ENCODE measurements at regions not wholly inside any gene's neighbourhood (a gene's known extent, or its start where the extent isn't known, plus 50 kb on each side); places are given as distances from the start of the nearest gene placed in this dataset.

DNA sequence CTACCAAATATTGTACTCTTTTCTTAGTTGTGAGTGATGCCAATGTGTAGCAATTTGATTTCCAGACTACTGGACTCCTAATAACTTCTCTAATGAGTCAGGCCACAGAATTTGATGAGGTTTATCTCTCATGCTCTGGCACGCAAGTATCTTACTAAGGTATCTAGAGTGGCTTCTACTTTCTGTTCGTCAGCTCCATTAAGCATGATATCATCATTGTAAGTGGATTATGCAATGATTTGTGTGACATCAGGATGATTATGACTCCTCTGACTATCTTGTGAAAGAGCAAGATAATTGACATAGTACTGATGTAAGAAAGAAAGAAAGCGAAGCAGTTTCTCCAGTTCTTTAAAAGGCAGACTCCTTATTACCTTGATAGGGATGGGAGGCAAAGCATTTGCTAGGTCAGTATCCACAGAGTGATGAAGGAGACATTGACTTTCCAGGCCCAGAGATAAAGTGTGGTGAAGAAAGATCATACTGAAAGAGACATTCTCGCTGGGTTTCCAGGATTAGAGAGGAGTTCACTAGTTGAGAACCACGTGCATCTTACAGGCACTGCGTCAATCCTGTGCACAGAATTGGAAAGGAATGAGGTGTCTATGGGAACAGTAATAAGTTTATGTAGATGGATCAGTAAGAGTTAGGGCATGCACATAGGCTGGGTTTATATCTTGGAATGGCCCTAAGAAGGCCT, 161.9 kb upstream of the STK26 start (continued):
- TF ChIP-seq SOX5 (CRISPR knock-in tag; IDR thresholded peaks at IDR 0.05; ENCODE audit: borderline replicate concordance) (no peak), PRDM15 (CRISPR knock-in tag; IDR thresholded peaks at IDR 0.05) (no peak), ZNF619 (CRISPR knock-in tag; IDR thresholded peaks at IDR 0.05) (no peak)

GRCh38 chrX:131862321-131862720, 160.8 kb upstream of the STK26 start:
- no peaks in the 10 kb centered on the region for H3K36me3 ChIP-seq (replicated peaks in 1 of 2; ENCODE audit: control insufficient read depth in 1 of 2, insufficient read depth in 2 of 2, low read length in 2 of 2)
- H2AFZ ChIP-seq (ENCODE audit: low read length), result no peak overlapping the region
- no peak overlapping the region for H3K4me3 ChIP-seq (replicated peaks in 1 of 3; ENCODE audit: insufficient read depth in 1 of 3, low read depth in 2 of 3, low read length in 3 of 3)
- no peak overlapping the region for H3K27ac ChIP-seq (ENCODE audit: extremely low read length, insufficient read depth, low read length)
- no TSS peak for BruUV-seq (replicated peaks)
- TF ChIP-seq CREB3 (CRISPR knock-in tag; IDR thresholded peaks at IDR 0.05) (no peak), ZNF468 (CRISPR knock-in tag; IDR thresholded peaks at IDR 0.05) (no peak)
- TF ChIP-seq, protein P1, sequence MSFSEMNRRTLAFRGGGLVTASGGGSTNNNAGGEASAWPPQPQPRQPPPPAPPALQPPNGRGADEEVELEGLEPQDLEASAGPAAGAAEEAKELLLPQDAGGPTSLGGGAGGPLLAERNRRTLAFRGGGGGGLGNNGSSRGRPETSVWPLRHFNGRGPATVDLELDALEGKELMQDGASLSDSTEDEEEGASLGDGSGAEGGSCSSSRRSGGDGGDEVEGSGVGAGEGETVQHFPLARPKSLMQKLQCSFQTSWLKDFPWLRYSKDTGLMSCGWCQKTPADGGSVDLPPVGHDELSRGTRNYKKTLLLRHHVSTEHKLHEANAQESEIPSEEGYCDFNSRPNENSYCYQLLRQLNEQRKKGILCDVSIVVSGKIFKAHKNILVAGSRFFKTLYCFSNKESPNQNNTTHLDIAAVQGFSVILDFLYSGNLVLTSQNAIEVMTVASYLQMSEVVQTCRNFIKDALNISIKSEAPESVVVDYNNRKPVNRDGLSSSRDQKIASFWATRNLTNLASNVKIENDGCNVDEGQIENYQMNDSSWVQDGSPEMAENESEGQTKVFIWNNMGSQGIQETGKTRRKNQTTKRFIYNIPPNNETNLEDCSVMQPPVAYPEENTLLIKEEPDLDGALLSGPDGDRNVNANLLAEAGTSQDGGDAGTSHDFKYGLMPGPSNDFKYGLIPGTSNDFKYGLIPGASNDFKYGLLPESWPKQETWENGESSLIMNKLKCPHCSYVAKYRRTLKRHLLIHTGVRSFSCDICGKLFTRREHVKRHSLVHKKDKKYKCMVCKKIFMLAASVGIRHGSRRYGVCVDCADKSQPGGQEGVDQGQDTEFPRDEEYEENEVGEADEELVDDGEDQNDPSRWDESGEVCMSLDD (CRISPR knock-in tag; IDR thresholded peaks at IDR 0.05; ENCODE audit: borderline replicate concordance), result no peak
- no peaks in the 10 kb centered on the region for H3K4me1 ChIP-seq (ENCODE audit: insufficient read depth, low read length)
- ATAC-seq (no peak), DNase-seq (ENCODE audit: low spot score) (no peak), FAIRE-seq (peak; percentile 66)
- ChIA-PET CTCF (ENCODE audit: low intra/inter-chr PET ratio, low total read pairs) (no interaction called here), POLR2A (no interaction called here)
- in situ Hi-C loops (cut with HindIII; ENCODE audit: extremely low pct_ligation_motif_present, low pct_unique_long_range_greater_than_20kb) (no loop called here), intact Hi-C loops (cut with micrococcal nuclease; ENCODE audit: unreplicated experiment) (no loop called here)
- no peaks in the 10 kb centered on the region for H3K79me2 ChIP-seq (ENCODE audit: insufficient read depth, low read length)
- H3K4me2 ChIP-seq (ENCODE audit: low read depth, low read length), result no peak overlapping the region
- no peaks in the 10 kb centered on the region for H3K27me3 ChIP-seq (ENCODE audit: control insufficient read depth in 1 of 2, insufficient read depth in 2 of 2, low read length in 2 of 2)
- H4K20me1 ChIP-seq (ENCODE audit: insufficient read depth, low read length), result no peaks in the 10 kb centered on the region
- no peak overlapping the region for H3K9ac ChIP-seq (ENCODE audit: insufficient read depth, low read depth, low read length)
- H3K9me3 ChIP-seq (ENCODE audit: low read length), result no peaks in the 10 kb centered on the region
- WGBS (ENCODE audit: low lambda C conversion rate), result 3% methylated on average over 3 of the region's 3 CpGs

Data from HepG2 (cell line).